GM12865 (cell line): ENCODE measurements at regions not wholly inside any gene's neighbourhood (a gene's known extent, or its start where the extent isn't known, plus 50 kb on each side); places are given as distances from the start of the nearest gene placed in this dataset.

ENCODE experiments used
- DNase-seq: peaks from one replicate; pipeline ENCODE4 v3.0.0; 2010; ENCODE audit warnings: low read depth
- H3K4me3 ChIP-seq: 2 replicates; pipeline ENCODE4 v1.5.1; 2011; ENCODE audit warnings: mild to moderate bottlenecking, low read depth, low read length, control low read depth
- TF ChIP-seq, protein P1 (sequence below): IDR thresholded peaks from 2 replicates; pipeline ENCODE4 v1.5.1; 2011; ENCODE audit warnings: low read length, control low read depth, low read depth, inconsistent platforms; ENCODE audit not compliant: insufficient read depth; ENCODE audit errors: missing control alignments

GRCh38 chr2:192288295-192288694, 93.6 kb upstream of the TMEFF2 start:
- TF ChIP-seq, protein P1, sequence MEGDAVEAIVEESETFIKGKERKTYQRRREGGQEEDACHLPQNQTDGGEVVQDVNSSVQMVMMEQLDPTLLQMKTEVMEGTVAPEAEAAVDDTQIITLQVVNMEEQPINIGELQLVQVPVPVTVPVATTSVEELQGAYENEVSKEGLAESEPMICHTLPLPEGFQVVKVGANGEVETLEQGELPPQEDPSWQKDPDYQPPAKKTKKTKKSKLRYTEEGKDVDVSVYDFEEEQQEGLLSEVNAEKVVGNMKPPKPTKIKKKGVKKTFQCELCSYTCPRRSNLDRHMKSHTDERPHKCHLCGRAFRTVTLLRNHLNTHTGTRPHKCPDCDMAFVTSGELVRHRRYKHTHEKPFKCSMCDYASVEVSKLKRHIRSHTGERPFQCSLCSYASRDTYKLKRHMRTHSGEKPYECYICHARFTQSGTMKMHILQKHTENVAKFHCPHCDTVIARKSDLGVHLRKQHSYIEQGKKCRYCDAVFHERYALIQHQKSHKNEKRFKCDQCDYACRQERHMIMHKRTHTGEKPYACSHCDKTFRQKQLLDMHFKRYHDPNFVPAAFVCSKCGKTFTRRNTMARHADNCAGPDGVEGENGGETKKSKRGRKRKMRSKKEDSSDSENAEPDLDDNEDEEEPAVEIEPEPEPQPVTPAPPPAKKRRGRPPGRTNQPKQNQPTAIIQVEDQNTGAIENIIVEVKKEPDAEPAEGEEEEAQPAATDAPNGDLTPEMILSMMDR = no peak
- DNase-seq = no peak
- H3K4me3 ChIP-seq = no peak overlapping the region

GRCh38 chr2:192286093-192286701, 91.5 kb upstream of the TMEFF2 start:
- peak; percentile 14 for DNase-seq
- no peak overlapping the region for H3K4me3 ChIP-seq
- TF ChIP-seq, protein P1 = peak; percentile 30

- TF ChIP-seq, protein P1 = no peak
- no peak overlapping the region for H3K4me3 ChIP-seq
- DNase-seq = no peak
These were observed 88.7 kb upstream of the TMEFF2 start for GRCh38 chr2:192283450-192283849.

DNA sequence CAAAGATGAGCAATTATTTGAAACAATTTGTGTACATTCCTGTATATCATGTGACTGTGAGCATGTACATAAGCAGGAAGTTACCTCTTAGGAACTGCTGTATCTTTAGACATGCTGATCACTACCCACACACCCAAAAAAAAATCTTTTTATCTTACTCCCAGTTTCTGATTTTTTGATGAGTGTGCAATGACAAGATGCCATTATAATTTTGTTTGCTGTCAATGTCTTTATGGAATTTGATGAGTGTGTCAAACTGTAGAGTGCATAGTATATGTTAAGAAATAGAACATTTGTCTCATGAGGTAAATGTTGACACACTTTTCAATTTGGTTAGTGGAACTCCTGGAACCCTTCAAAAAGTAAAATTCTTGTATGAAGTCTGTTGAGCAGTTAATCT, 84.0 kb upstream of the TMEFF2 start:
- DNase-seq = no peak
- H3K4me3 ChIP-seq = no peak overlapping the region
- TF ChIP-seq, protein P1 = no peak

GRCh38 chr2:192277494-192278109, 82.9 kb upstream of the TMEFF2 start:
- no peak overlapping the region for H3K4me3 ChIP-seq
- TF ChIP-seq, protein P1 = no peak
- no peak for DNase-seq

GRCh38 chr2:192275632-192276031, 80.9 kb upstream of the TMEFF2 start:
- no peak for DNase-seq
- H3K4me3 ChIP-seq = no peak overlapping the region
- TF ChIP-seq, protein P1 = no peak

GRCh38 chr2:192267484-192267883, 72.8 kb upstream of the TMEFF2 start:
- DNase-seq = no peak
- no peak overlapping the region for H3K4me3 ChIP-seq
- TF ChIP-seq, protein P1 = no peak
